Peyer's patch (tissue), 4 donors: ENCODE measurements at regions not wholly inside any gene's neighbourhood (a gene's known extent, or its start where the extent isn't known, plus 50 kb on each side); places are given as distances from the start of the nearest gene placed in this dataset.

Source experiments
- POLR2A ChIP-seq, 2 donors: fragments of 450-650 bp; IDR thresholded peaks; one replicate each; pipeline ENCODE4 v1.5.1; 2017; ENCODE audit warnings: antibody characterized with exemption in 2 of 2, mild to moderate bottlenecking in 2 of 2, moderate library complexity in 2 of 2
- TF ChIP-seq, protein P1 (sequence below), 6 experiments: fragments of 450-650 bp in 4 of 6; fragments of 200-600 bp in 2 of 6; sonication (generic) in 1 of 6; IDR thresholded peaks; one replicate each; pipeline ENCODE4 v1.5.1; 2017 to 2019; ENCODE audit warnings: antibody characterized with exemption in 6 of 6, mild to moderate bottlenecking in 3 of 6, moderate library complexity in 1 of 6

DNA sequence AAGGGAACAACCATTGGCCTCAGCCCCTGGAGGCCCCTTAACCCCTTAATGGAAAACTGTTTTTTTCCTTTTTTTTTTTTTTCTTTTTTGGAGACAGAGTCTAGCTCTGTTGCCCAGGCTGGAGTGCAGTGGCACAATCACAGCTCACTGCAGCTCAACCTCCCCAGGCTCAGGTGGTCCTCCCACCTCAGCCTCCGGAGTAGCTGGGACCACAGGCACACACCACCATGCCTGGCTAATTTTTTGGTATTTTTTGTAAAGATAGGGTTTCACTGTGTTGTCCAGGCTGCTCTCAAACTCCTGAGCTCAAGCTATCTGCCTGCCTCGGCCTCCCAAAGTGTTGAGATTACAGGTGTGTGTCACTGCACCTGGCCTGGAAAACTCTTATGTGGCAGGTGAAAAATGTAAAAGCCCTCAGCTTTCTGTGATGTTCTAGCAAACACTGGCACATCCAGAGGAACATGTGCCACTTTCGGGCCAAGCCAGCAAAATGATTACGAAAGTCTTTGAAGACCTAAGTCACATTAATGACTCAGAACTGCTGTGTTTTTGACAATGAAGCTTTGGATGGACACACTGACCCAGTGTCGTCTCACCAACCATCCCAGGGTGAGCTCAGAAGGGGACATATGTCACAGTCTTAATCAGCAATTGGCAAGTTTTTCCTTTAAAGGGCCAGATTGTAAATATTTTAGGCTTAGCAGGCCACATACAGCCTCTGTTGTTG, 189.3 kb upstream of the TPM1 start:
- no peak for TF ChIP-seq POLR2A (IDR thresholded peaks at IDR 0.05)
- TF ChIP-seq, protein P1, sequence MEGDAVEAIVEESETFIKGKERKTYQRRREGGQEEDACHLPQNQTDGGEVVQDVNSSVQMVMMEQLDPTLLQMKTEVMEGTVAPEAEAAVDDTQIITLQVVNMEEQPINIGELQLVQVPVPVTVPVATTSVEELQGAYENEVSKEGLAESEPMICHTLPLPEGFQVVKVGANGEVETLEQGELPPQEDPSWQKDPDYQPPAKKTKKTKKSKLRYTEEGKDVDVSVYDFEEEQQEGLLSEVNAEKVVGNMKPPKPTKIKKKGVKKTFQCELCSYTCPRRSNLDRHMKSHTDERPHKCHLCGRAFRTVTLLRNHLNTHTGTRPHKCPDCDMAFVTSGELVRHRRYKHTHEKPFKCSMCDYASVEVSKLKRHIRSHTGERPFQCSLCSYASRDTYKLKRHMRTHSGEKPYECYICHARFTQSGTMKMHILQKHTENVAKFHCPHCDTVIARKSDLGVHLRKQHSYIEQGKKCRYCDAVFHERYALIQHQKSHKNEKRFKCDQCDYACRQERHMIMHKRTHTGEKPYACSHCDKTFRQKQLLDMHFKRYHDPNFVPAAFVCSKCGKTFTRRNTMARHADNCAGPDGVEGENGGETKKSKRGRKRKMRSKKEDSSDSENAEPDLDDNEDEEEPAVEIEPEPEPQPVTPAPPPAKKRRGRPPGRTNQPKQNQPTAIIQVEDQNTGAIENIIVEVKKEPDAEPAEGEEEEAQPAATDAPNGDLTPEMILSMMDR (IDR thresholded peaks at IDR 0.05): no peak
